Liver (tissue), 3 donors: ENCODE measurements at regions not wholly inside any gene's neighbourhood (a gene's known extent, or its start where the extent isn't known, plus 50 kb on each side); places are given as distances from the start of the nearest gene placed in this dataset.

ENCODE experiments used
- EGR1 ChIP-seq, 2 donors: IDR thresholded peaks; 2 replicates each; pipeline ENCODE4 v1.6.1; 2016 to 2018; ENCODE audit warnings: antibody characterized with exemption in 2 of 2, low read depth in 2 of 2
- GABPA ChIP-seq, 2 donors: IDR thresholded peaks in 1 of 2; conservative IDR thresholded peaks in 1 of 2; 2 replicates each; pipeline ENCODE4 v1.6.1; 2016; ENCODE audit warnings: antibody characterized with exemption in 2 of 2, mild to moderate bottlenecking in 1 of 2, moderate library complexity in 1 of 2
- NR2F2 ChIP-seq: IDR thresholded peaks from 2 replicates; pipeline ENCODE4 v1.6.1; 2016; ENCODE audit warnings: antibody characterized with exemption
- TAF1 ChIP-seq: conservative IDR thresholded peaks from 2 replicates; pipeline ENCODE4 v1.6.1; 2016; ENCODE audit warnings: antibody characterized with exemption, mild to moderate bottlenecking
- TF ChIP-seq, protein P1 (sequence below): fragments of 150-350 bp; IDR thresholded peaks from 2 replicates; pipeline ENCODE4 v1.5.1; 2017; ENCODE audit warnings: improper control_type of control experiment, low read depth, low read length; ENCODE audit not compliant: missing input control
- donor health status: healthy.
- donor health status: healthy.

- TF ChIP-seq, protein P1, sequence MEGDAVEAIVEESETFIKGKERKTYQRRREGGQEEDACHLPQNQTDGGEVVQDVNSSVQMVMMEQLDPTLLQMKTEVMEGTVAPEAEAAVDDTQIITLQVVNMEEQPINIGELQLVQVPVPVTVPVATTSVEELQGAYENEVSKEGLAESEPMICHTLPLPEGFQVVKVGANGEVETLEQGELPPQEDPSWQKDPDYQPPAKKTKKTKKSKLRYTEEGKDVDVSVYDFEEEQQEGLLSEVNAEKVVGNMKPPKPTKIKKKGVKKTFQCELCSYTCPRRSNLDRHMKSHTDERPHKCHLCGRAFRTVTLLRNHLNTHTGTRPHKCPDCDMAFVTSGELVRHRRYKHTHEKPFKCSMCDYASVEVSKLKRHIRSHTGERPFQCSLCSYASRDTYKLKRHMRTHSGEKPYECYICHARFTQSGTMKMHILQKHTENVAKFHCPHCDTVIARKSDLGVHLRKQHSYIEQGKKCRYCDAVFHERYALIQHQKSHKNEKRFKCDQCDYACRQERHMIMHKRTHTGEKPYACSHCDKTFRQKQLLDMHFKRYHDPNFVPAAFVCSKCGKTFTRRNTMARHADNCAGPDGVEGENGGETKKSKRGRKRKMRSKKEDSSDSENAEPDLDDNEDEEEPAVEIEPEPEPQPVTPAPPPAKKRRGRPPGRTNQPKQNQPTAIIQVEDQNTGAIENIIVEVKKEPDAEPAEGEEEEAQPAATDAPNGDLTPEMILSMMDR, result no peak
- TF ChIP-seq EGR1 (IDR thresholded peaks at IDR 0.05; ENCODE audit: low read depth in 2 of 2) (no peak), TAF1 (no peak), NR2F2 (no peak), GABPA (IDR thresholded peaks at IDR 0.05 in 1 of 2, conservative IDR thresholded peaks at IDR 0.05 in 1 of 2) (no peak)
These were observed 358.7 kb downstream of the TUSC7 start for GRCh38 chr3:117068301-117068700.
